GM19328 (cell line): ENCODE measurements at regions not wholly inside any gene's neighbourhood (a gene's known extent, or its start where the extent isn't known, plus 50 kb on each side); places are given as distances from the start of the nearest gene placed in this dataset.
"Not testable (repeated sequence)": the region's sequence is repeated elsewhere in the genome, so short reads cannot be mapped to it uniquely, and the experiment has no call there.

Source experiments
- ATAC-seq: cut with Tn5 transposase; IDR thresholded peaks from one replicate; pipeline ENCODE4 v1.9.1; 2021; ENCODE audit warnings: mild to moderate bottlenecking, moderate library complexity; ENCODE audit not compliant: unreplicated experiment

- ATAC-seq = no peak
Measured at GRCh38 chr5:53403291-53403690, 77.1 kb upstream of the FST start.

GRCh38 chr5:53403758-53404157, 76.7 kb upstream of the FST start:
- ATAC-seq = no peak

GRCh38 chr5:53405396-53405795, 75.0 kb upstream of the FST start:
- no peak for ATAC-seq

- no peak for ATAC-seq
Measured at GRCh38 chr5:53406630-53407316, 73.7 kb upstream of the FST start.

- ATAC-seq = no peak
Measured at GRCh38 chr5:53407373-53407772, 73.1 kb upstream of the FST start.

- ATAC-seq = no peak
Measured at GRCh38 chr5:53411388-53411787, 69.0 kb upstream of the FST start.

- ATAC-seq = not testable (repeated sequence)
Measured at GRCh38 chr5:53412499-53412898, 67.9 kb upstream of the FST start.

- no peak for ATAC-seq
Measured at GRCh38 chr5:53416144-53416738, 64.2 kb upstream of the FST start.

GRCh38 chr5:53418409-53418808, 62.0 kb upstream of the FST start:
- ATAC-seq = no peak

- ATAC-seq = no peak
Measured at GRCh38 chr5:53418826-53419658, 61.4 kb upstream of the FST start.

- ATAC-seq = no peak
Measured at GRCh38 chr5:53422539-53422938, 57.9 kb upstream of the FST start.

GRCh38 chr5:53423724-53424123, 56.7 kb upstream of the FST start:
- no peak for ATAC-seq

GRCh38 chr5:53424686-53425615, 55.5 kb upstream of the FST start:
- ATAC-seq = no peak

GRCh38 chr5:53425687-53426511, 54.5 kb upstream of the FST start:
- no peak for ATAC-seq

GRCh38 chr5:53426512-53426830, 54.0 kb upstream of the FST start:
- ATAC-seq = no peak

- ATAC-seq = no peak
Measured at GRCh38 chr5:53426878-53427277, 53.6 kb upstream of the FST start.

GRCh38 chr5:53427965-53428364, 52.5 kb upstream of the FST start:
- ATAC-seq = no peak

GRCh38 chr5:53429706-53430105, 50.7 kb upstream of the FST start:
- no peak for ATAC-seq

- ATAC-seq = no peak
Measured at GRCh38 chr5:53430618-53431252, 49.7 kb upstream of the FST start.
